ENCODE measurements at regions not wholly inside any gene's neighbourhood (a gene's known extent, or its start where the extent isn't known, plus 50 kb on each side); places are given as distances from the start of the nearest gene placed in this dataset.

GRCh38 chr1:165063181-165063965 lies 293.1 kb downstream of the LMX1A start:
- no peak for TF ChIP-seq POLR2AphosphoS5 (IDR thresholded peaks at IDR 0.05; ENCODE audit: borderline replicate concordance, low read depth, low read length)
- no peak for TF ChIP-seq EZH2 (IDR thresholded peaks at IDR 0.05)
- TF ChIP-seq FOXP2 (optimal IDR thresholded peaks at IDR 0.05; ENCODE audit: control extremely low read depth, extremely low read length, insufficient read depth), result no peak
